ENCODE measurements at regions not wholly inside any gene's neighbourhood (a gene's known extent, or its start where the extent isn't known, plus 50 kb on each side); places are given as distances from the start of the nearest gene placed in this dataset.

GRCh38 chr6:1053586-1053985 is 258.3 kb upstream of the FOXQ1 start:
- TF ChIP-seq EZH2 (optimal IDR thresholded peaks at IDR 0.05; ENCODE audit: low read depth, low read length) (no peak), CTCF (IDR thresholded peaks at IDR 0.05; ENCODE audit: low read length) (no peak), EZH2phosphoT487 (IDR thresholded peaks at IDR 0.05; ENCODE audit: low read length) (no peak)
- DNase-seq = no peak
- Histone ChIP-seq H3K9me2 (replicated peaks; ENCODE audit: insufficient read depth, low read length) (no peaks in the 10 kb centered on the region), H3K79me2 (ENCODE audit: low read length) (no peaks in the 10 kb centered on the region), H4K20me1 (ENCODE audit: insufficient read depth, low read length) (no peaks in the 10 kb centered on the region), H3K4me1 (ENCODE audit: low read length) (no peaks in the 10 kb centered on the region), H3K4me2 (ENCODE audit: low read depth, low read length) (no peak overlapping the region), H3K27ac (ENCODE audit: low read length) (no peak overlapping the region), H3K9ac (ENCODE audit: low read length) (no peak overlapping the region), H3K9me3 (replicated peaks; ENCODE audit: insufficient read depth, low read length) (no peaks in the 10 kb centered on the region), H3K4me3 (ENCODE audit: low read length) (no peak overlapping the region), H3K27me3 (replicated peaks; ENCODE audit: insufficient read depth, low read length) (no peaks in the 10 kb centered on the region), H3F3A (ENCODE audit: insufficient read depth, low read length) (no peaks in the 10 kb centered on the region), H2AFZ (ENCODE audit: low read length) (no peak overlapping the region), H3K36me3 (replicated peaks; ENCODE audit: insufficient read depth, low read length) (no peaks in the 10 kb centered on the region)

- Histone ChIP-seq H2AFZ (ENCODE audit: low read length) (no peak overlapping the region), H3K79me2 (ENCODE audit: low read length) (no peaks in the 10 kb centered on the region), H3K27ac (ENCODE audit: low read length) (no peak overlapping the region), H3K4me1 (ENCODE audit: low read length) (no peaks in the 10 kb centered on the region), H3K9me3 (replicated peaks; ENCODE audit: insufficient read depth, low read length) (no peaks in the 10 kb centered on the region), H3K36me3 (replicated peaks; ENCODE audit: insufficient read depth, low read length) (no peaks in the 10 kb centered on the region), H3F3A (ENCODE audit: insufficient read depth, low read length) (no peaks in the 10 kb centered on the region), H4K20me1 (ENCODE audit: insufficient read depth, low read length) (no peaks in the 10 kb centered on the region), H3K27me3 (replicated peaks; ENCODE audit: insufficient read depth, low read length) (no peaks in the 10 kb centered on the region), H3K4me2 (ENCODE audit: low read depth, low read length) (no peak overlapping the region), H3K9ac (ENCODE audit: low read length) (no peak overlapping the region), H3K4me3 (ENCODE audit: low read length) (no peak overlapping the region), H3K9me2 (replicated peaks; ENCODE audit: insufficient read depth, low read length) (no peaks in the 10 kb centered on the region)
- DNase-seq = no peak
- no peak for TF ChIP-seq EZH2phosphoT487 (IDR thresholded peaks at IDR 0.05; ENCODE audit: low read length)
- no peak for TF ChIP-seq CTCF (IDR thresholded peaks at IDR 0.05; ENCODE audit: low read length)
- TF ChIP-seq EZH2 (optimal IDR thresholded peaks at IDR 0.05; ENCODE audit: low read depth, low read length) = no peak
Observed at GRCh38 chr6:1052262-1052661, 259.6 kb upstream of the FOXQ1 start.

GRCh38 chr6:1049900-1050299 is 262.0 kb upstream of the FOXQ1 start:
- no peak for DNase-seq
- Histone ChIP-seq H3K9ac (ENCODE audit: low read length) (no peak overlapping the region), H4K20me1 (ENCODE audit: insufficient read depth, low read length) (no peaks in the 10 kb centered on the region), H2AFZ (ENCODE audit: low read length) (no peak overlapping the region), H3K9me2 (replicated peaks; ENCODE audit: insufficient read depth, low read length) (no peaks in the 10 kb centered on the region), H3K4me2 (ENCODE audit: low read depth, low read length) (no peak overlapping the region), H3K27me3 (replicated peaks; ENCODE audit: insufficient read depth, low read length) (no peaks in the 10 kb centered on the region), H3K9me3 (replicated peaks; ENCODE audit: insufficient read depth, low read length) (0 out of 2 replicates have a peak, but pooled peaks cover 2% of the 10 kb centered on the region), H3K27ac (ENCODE audit: low read length) (no peak overlapping the region), H3K79me2 (ENCODE audit: low read length) (no peaks in the 10 kb centered on the region), H3K4me1 (ENCODE audit: low read length) (no peaks in the 10 kb centered on the region), H3K4me3 (ENCODE audit: low read length) (no peak overlapping the region), H3F3A (ENCODE audit: insufficient read depth, low read length) (no peaks in the 10 kb centered on the region), H3K36me3 (replicated peaks; ENCODE audit: insufficient read depth, low read length) (no peaks in the 10 kb centered on the region)
- TF ChIP-seq EZH2 (optimal IDR thresholded peaks at IDR 0.05; ENCODE audit: low read depth, low read length) (no peak), CTCF (IDR thresholded peaks at IDR 0.05; ENCODE audit: low read length) (no peak), EZH2phosphoT487 (IDR thresholded peaks at IDR 0.05; ENCODE audit: low read length) (no peak)

All from MM.1S (cell line).